HepG2 (cell line): ENCODE measurements at regions not wholly inside any gene's neighbourhood (a gene's known extent, or its start where the extent isn't known, plus 50 kb on each side); places are given as distances from the start of the nearest gene placed in this dataset.

Experiments
- E2F1 ChIP-seq: sonication (generic); formaldehyde crosslinking; IDR thresholded peaks from 2 replicates; pipeline ENCODE4 v1.5.0; 2020; ENCODE audit warnings: missing genetic modification reagents
- EP300 ChIP-seq, 3 experiments: sonication (generic) in 1 of 3; formaldehyde crosslinking in 1 of 3; IDR thresholded peaks; 2 replicates each; pipeline versions ENCODE4 v1.5.1 to v1.6.1; 2011 to 2020; ENCODE audit warnings: low read depth in 2 of 3, low read length in 2 of 3, borderline replicate concordance in 1 of 3, improper control_type of control experiment in 1 of 3, mild to moderate bottlenecking in 1 of 3, missing genetic modification reagents in 1 of 3, moderate library complexity in 1 of 3
- FOXM1 ChIP-seq: sonication (generic); formaldehyde crosslinking; IDR thresholded peaks from 2 replicates; pipeline ENCODE4 v1.5.0; 2020; ENCODE audit warnings: missing genetic modification reagents
- HNRNPL ChIP-seq: fragments of 200-400 bp; formaldehyde crosslinking; IDR thresholded peaks from 2 replicates; pipeline ENCODE4 v1.6.1; 2017; ENCODE audit warnings: mild to moderate bottlenecking, low read depth, low read length
- KDM5B ChIP-seq: sonication (generic); formaldehyde crosslinking; IDR thresholded peaks from 2 replicates; pipeline ENCODE4 v1.4.0; 2020; ENCODE audit warnings: missing genetic modification reagents, mild to moderate bottlenecking, borderline replicate concordance
- NFRKB ChIP-seq: fragments of 450-650 bp; IDR thresholded peaks from 2 replicates; pipeline ENCODE4 v1.6.1; 2017
- POLR2AphosphoS2 ChIP-seq: IDR thresholded peaks from 2 replicates; pipeline ENCODE4 v1.6.1; 2011; ENCODE audit warnings: low read depth, low read length, improper control_type of control experiment
- POLR2AphosphoS5 ChIP-seq: IDR thresholded peaks from 2 replicates; pipeline ENCODE4 v1.6.1; 2012; ENCODE audit warnings: low read depth, low read length
- ZBTB7B ChIP-seq: sonication (generic); formaldehyde crosslinking; IDR thresholded peaks from 2 replicates; pipeline ENCODE4 v1.4.0; 2020; ENCODE audit warnings: missing genetic modification reagents
- ZNF354B ChIP-seq: sonication (generic); formaldehyde crosslinking; IDR thresholded peaks from 2 replicates; pipeline ENCODE4 v1.8.0; 2022; ENCODE audit warnings: mild to moderate bottlenecking, missing genetic modification reagents
- ZNF563 ChIP-seq: sonication (generic); formaldehyde crosslinking; IDR thresholded peaks from 2 replicates; pipeline ENCODE4 v1.8.0; 2022; ENCODE audit warnings: mild to moderate bottlenecking, moderate library complexity, missing genetic modification reagents
- TF ChIP-seq, protein P1 (sequence below): IDR thresholded peaks from 2 replicates; pipeline ENCODE4 v1.6.1; 2016; ENCODE audit warnings: missing compliant biosample characterization, missing genetic modification reagents, borderline replicate concordance
- TF ChIP-seq, protein P2 (sequence below): sonication (generic); formaldehyde crosslinking; IDR thresholded peaks from 2 replicates; pipeline ENCODE4 v1.4.0; 2020; ENCODE audit warnings: missing genetic modification reagents, mild to moderate bottlenecking, borderline replicate concordance

DNA sequence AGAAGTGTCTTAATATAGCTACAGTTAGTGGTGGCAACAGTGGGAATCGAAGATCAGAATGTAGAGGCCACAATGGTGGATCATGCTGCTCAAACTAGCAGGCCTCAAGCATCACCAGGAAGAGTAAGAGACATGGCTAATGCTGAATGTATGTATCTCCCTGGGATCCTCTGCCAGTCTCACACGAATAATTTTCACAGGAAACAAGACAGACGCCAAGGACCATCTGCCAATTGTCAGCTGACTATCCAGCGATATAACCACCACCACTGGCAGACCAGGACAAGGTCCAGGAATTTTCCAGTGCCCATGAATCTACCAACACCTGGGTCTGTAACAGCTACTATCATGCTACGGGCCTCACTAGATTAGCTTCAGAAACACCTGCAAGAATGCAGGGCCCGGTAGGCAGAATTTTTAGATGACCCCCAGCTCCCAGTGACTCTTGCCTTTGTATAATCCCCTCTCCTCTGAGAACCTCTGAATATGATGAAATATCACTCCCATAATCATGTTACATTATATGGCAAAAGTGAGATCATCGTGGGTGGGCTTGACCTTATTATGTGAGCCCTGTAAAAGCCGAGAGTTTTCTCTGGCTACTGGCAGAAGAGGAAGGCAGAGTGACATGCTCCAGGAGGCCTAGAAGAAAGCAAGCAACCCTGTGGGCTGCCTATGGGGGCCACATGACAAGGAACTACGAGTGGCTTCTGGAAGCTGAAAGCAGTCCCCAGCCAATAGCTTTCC lies 429.8 kb downstream of the BCOR start:
- TF ChIP-seq EP300 (IDR thresholded peaks at IDR 0.05; ENCODE audit: low read depth in 2 of 2, low read length in 2 of 2): no peak
- TF ChIP-seq EP300 (CRISPR knock-in tag; IDR thresholded peaks at IDR 0.05; ENCODE audit: borderline replicate concordance): no peak
- TF ChIP-seq, protein P1, sequence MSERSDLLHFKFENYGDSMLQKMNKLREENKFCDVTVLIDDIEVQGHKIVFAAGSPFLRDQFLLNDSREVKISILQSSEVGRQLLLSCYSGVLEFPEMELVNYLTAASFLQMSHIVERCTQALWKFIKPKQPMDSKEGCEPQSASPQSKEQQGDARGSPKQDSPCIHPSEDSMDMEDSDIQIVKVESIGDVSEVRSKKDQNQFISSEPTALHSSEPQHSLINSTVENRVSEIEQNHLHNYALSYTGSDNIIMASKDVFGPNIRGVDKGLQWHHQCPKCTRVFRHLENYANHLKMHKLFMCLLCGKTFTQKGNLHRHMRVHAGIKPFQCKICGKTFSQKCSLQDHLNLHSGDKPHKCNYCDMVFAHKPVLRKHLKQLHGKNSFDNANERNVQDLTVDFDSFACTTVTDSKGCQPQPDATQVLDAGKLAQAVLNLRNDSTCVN: no peak
- no peak for TF ChIP-seq POLR2AphosphoS5
- TF ChIP-seq ZNF563 (CRISPR knock-in tag): no peak
- TF ChIP-seq, protein P2, sequence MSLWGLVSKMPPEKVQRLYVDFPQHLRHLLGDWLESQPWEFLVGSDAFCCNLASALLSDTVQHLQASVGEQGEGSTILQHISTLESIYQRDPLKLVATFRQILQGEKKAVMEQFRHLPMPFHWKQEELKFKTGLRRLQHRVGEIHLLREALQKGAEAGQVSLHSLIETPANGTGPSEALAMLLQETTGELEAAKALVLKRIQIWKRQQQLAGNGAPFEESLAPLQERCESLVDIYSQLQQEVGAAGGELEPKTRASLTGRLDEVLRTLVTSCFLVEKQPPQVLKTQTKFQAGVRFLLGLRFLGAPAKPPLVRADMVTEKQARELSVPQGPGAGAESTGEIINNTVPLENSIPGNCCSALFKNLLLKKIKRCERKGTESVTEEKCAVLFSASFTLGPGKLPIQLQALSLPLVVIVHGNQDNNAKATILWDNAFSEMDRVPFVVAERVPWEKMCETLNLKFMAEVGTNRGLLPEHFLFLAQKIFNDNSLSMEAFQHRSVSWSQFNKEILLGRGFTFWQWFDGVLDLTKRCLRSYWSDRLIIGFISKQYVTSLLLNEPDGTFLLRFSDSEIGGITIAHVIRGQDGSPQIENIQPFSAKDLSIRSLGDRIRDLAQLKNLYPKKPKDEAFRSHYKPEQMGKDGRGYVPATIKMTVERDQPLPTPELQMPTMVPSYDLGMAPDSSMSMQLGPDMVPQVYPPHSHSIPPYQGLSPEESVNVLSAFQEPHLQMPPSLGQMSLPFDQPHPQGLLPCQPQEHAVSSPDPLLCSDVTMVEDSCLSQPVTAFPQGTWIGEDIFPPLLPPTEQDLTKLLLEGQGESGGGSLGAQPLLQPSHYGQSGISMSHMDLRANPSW (CRISPR knock-in tag): no peak
- no peak for TF ChIP-seq NFRKB
- TF ChIP-seq HNRNPL: no peak
- no peak for TF ChIP-seq KDM5B (CRISPR knock-in tag)
- TF ChIP-seq FOXM1 (CRISPR knock-in tag): no peak
- no peak for TF ChIP-seq ZNF354B (CRISPR knock-in tag)
- TF ChIP-seq E2F1 (CRISPR knock-in tag): no peak
- no peak for TF ChIP-seq POLR2AphosphoS2
- no peak for TF ChIP-seq ZBTB7B (CRISPR knock-in tag)
